ENCODE measurements at regions not wholly inside any gene's neighbourhood (a gene's known extent, or its start where the extent isn't known, plus 50 kb on each side); places are given as distances from the start of the nearest gene placed in this dataset.

GRCh38 chr3:72213296-72214065 lies 428.5 kb upstream of the PROK2 start:
- TF ChIP-seq CTCF (IDR thresholded peaks at IDR 0.05) (no peak), POLR2A (IDR thresholded peaks at IDR 0.05) (no peak)
- DNase-seq = no peak
- H3K27ac ChIP-seq = no peak overlapping the region
- H3K27me3 ChIP-seq = no peaks in the 10 kb centered on the region
- intact Hi-C loops (cut with DNase I; ENCODE audit: low total_unique reads) = no loop called here
- 82 to 84% methylated on average over 10 of the region's 10 CpGs for WGBS, 2 donors
- H3K9me3 ChIP-seq = no peaks in the 10 kb centered on the region
- no peak overlapping the region for H3K4me3 ChIP-seq
- H3K36me3 ChIP-seq (ENCODE audit: low read depth, missing control alignments) = no peaks in the 10 kb centered on the region
- H3K4me1 ChIP-seq = peaks cover 16% of the 10 kb centered on the region

GRCh38 chr3:72212396-72212795 lies 427.4 kb upstream of the PROK2 start:
- no peak overlapping the region for H3K27ac ChIP-seq
- peaks cover 16% of the 10 kb centered on the region for H3K4me1 ChIP-seq
- H3K36me3 ChIP-seq (ENCODE audit: low read depth, missing control alignments) = no peaks in the 10 kb centered on the region
- no peak overlapping the region for H3K4me3 ChIP-seq
- H3K9me3 ChIP-seq = no peaks in the 10 kb centered on the region
- intact Hi-C loops (cut with DNase I; ENCODE audit: low total_unique reads) = no loop called here
- WGBS, 2 donors = 85 to 88% methylated on average over 4 of the region's 4 CpGs
- no peaks in the 10 kb centered on the region for H3K27me3 ChIP-seq
- no peak for DNase-seq
- TF ChIP-seq POLR2A (IDR thresholded peaks at IDR 0.05) (no peak), CTCF (IDR thresholded peaks at IDR 0.05) (no peak)

- 81 to 86% methylated on average over 8 of the region's 8 CpGs for WGBS, 2 donors
- Histone ChIP-seq H3K36me3 (ENCODE audit: low read depth, missing control alignments) (no peaks in the 10 kb centered on the region), H3K4me1 (peaks cover 16% of the 10 kb centered on the region), H3K4me3 (no peak overlapping the region), H3K9me3 (no peaks in the 10 kb centered on the region), H3K27ac (peak overlapping the region in 1 of 2 donors; percentile 62), H3K27me3 (no peaks in the 10 kb centered on the region)
- intact Hi-C loops (cut with DNase I; ENCODE audit: low total_unique reads) = no loop called here
- DNase-seq = no peak
- TF ChIP-seq CTCF (IDR thresholded peaks at IDR 0.05) (no peak), POLR2A (IDR thresholded peaks at IDR 0.05) (no peak)
These were observed 425.3 kb upstream of the PROK2 start for GRCh38 chr3:72210261-72210660.

GRCh38 chr3:72205297-72205826 lies 420.4 kb upstream of the PROK2 start:
- Histone ChIP-seq H3K36me3 (ENCODE audit: low read depth, missing control alignments) (no peaks in the 10 kb centered on the region), H3K27me3 (no peaks in the 10 kb centered on the region), H3K4me3 (no peak overlapping the region), H3K4me1 (peaks cover 7% of the 10 kb centered on the region), H3K27ac (no peak overlapping the region), H3K9me3 (no peaks in the 10 kb centered on the region)
- WGBS, 2 donors = 71 to 86% methylated on average over 8 of the region's 8 CpGs
- intact Hi-C loops (cut with DNase I; ENCODE audit: low total_unique reads) = no loop called here
- no peak for TF ChIP-seq POLR2A (IDR thresholded peaks at IDR 0.05)
- TF ChIP-seq CTCF (IDR thresholded peaks at IDR 0.05) = no peak
- no peak for DNase-seq

- intact Hi-C loops (cut with DNase I; ENCODE audit: low total_unique reads) = no loop called here
- 91 to 92% methylated on average over 7 of the region's 7 CpGs for WGBS, 2 donors
These were observed 419.5 kb upstream of the PROK2 start for GRCh38 chr3:72204452-72204851.

More at GRCh38 chr3:72204452-72204851, 419.5 kb upstream of the PROK2 start:
- H3K36me3 ChIP-seq (ENCODE audit: low read depth, missing control alignments) = no peaks in the 10 kb centered on the region
- H3K4me1 ChIP-seq = no peaks in the 10 kb centered on the region
- H3K27ac ChIP-seq = no peak overlapping the region
- no peak for TF ChIP-seq CTCF (IDR thresholded peaks at IDR 0.05)
- no peak for TF ChIP-seq POLR2A (IDR thresholded peaks at IDR 0.05)
- no peaks in the 10 kb centered on the region for H3K9me3 ChIP-seq
- H3K4me3 ChIP-seq = no peak overlapping the region
- no peak for DNase-seq
- H3K27me3 ChIP-seq = no peaks in the 10 kb centered on the region

All from testis (tissue), 2 donors.